ENCODE measurements at regions not wholly inside any gene's neighbourhood (a gene's known extent, or its start where the extent isn't known, plus 50 kb on each side); places are given as distances from the start of the nearest gene placed in this dataset.

DNA sequence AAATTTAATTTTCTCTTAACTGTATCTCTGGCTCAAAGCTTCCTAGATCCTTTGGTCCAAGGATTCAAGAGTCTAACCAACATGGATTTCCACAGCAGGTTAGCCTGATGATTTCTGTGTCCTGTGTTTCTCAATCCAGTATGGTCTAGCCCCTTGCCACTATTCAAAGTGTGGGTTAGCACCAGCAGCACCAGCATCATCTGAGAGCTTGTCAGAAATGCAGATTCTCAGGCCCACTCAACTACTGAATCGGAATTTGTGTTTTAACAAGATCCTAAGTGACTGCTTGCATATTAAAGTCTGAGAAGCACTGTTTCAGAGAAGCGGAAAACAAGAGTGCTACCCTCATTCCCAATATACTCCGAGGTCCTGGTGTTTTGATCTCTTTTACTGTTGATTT lies 133.8 kb upstream of the PRDM1 start:
- BruUV-seq (replicated peaks), result no TSS peak
- H3K9me3 ChIP-seq (replicated peaks; ENCODE audit: control insufficient read depth, insufficient read depth, low read length), result no peaks in the 10 kb centered on the region
- H3K4me3 ChIP-seq (replicated peaks in 1 of 3; ENCODE audit: insufficient read depth in 1 of 3, low read depth in 1 of 3, low read length in 3 of 3), result no peak overlapping the region
- CTCF ChIA-PET, result no interaction called here
- intact Hi-C loops (cut with micrococcal nuclease) (no loop called here), dilution Hi-C loops (cut with MboI; ENCODE audit: extremely low pct_ligation_motif_present, low sequenced_read_pairs) (no loop called here)
- H3K27ac ChIP-seq (ENCODE audit: insufficient read depth, low read depth, low read length), result no peak overlapping the region
- H3K27me3 ChIP-seq (ENCODE audit: control insufficient read depth in 2 of 2, insufficient read depth in 2 of 2, low read length in 2 of 2), result no peaks in the 10 kb centered on the region
- H3K4me1 ChIP-seq (ENCODE audit: control insufficient read depth, extremely low read depth, insufficient read depth, low read length), result no peaks in the 10 kb centered on the region
- POLR2A ChIA-PET, result no interaction called here
- DNase-seq (ENCODE audit: low read depth, low spot score) (no peak), FAIRE-seq (no peak)
- H3K9me1 ChIP-seq (replicated peaks; ENCODE audit: control insufficient read depth, extremely low read depth, insufficient read depth, low read length), result no peaks in the 10 kb centered on the region
- no peak overlapping the region for H3K9ac ChIP-seq (replicated peaks; ENCODE audit: extremely low read depth, insufficient read depth, low read length)
- H3K79me2 ChIP-seq (ENCODE audit: control insufficient read depth, insufficient read depth, low read length), result no peaks in the 10 kb centered on the region
- H3K36me3 ChIP-seq (ENCODE audit: control insufficient read depth in 2 of 2, extremely low read depth in 1 of 2, insufficient read depth in 2 of 2, low read length in 2 of 2), result no peaks in the 10 kb centered on the region
- no peak overlapping the region for H2AFZ ChIP-seq (ENCODE audit: low read depth, low read length)
- TF ChIP-seq POLR2AphosphoS5 (IDR thresholded peaks at IDR 0.05; ENCODE audit: insufficient read depth, low read depth, low read length) (no peak), MYC (IDR thresholded peaks at IDR 0.05; ENCODE audit: low read depth, low read length) (no peak), JUN (IDR thresholded peaks at IDR 0.05; ENCODE audit: borderline replicate concordance, insufficient read depth, insufficient read length, low read depth) (no peak), FOS (IDR thresholded peaks at IDR 0.05; ENCODE audit: borderline replicate concordance, insufficient read depth, low read length) (no peak), GATA2 (IDR thresholded peaks at IDR 0.05; ENCODE audit: insufficient read depth, insufficient read length, low read depth, low read length) (no peak), POLR2A (IDR thresholded peaks at IDR 0.05; ENCODE audit: low read depth, low read length) (no peak), EZH2 (IDR thresholded peaks at IDR 0.05; ENCODE audit: borderline replicate concordance, low read depth, low read length, severe bottlenecking) (no peak)
- TF ChIP-seq, protein P1, sequence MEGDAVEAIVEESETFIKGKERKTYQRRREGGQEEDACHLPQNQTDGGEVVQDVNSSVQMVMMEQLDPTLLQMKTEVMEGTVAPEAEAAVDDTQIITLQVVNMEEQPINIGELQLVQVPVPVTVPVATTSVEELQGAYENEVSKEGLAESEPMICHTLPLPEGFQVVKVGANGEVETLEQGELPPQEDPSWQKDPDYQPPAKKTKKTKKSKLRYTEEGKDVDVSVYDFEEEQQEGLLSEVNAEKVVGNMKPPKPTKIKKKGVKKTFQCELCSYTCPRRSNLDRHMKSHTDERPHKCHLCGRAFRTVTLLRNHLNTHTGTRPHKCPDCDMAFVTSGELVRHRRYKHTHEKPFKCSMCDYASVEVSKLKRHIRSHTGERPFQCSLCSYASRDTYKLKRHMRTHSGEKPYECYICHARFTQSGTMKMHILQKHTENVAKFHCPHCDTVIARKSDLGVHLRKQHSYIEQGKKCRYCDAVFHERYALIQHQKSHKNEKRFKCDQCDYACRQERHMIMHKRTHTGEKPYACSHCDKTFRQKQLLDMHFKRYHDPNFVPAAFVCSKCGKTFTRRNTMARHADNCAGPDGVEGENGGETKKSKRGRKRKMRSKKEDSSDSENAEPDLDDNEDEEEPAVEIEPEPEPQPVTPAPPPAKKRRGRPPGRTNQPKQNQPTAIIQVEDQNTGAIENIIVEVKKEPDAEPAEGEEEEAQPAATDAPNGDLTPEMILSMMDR (IDR thresholded peaks at IDR 0.05; ENCODE audit: extremely low read depth in 1 of 2, insufficient read depth in 1 of 2, low read depth in 1 of 2, low read length in 2 of 2), result no peak
- TF ChIP-seq, protein P2, sequence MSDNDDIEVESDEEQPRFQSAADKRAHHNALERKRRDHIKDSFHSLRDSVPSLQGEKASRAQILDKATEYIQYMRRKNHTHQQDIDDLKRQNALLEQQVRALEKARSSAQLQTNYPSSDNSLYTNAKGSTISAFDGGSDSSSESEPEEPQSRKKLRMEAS (IDR thresholded peaks at IDR 0.05; ENCODE audit: insufficient read depth, insufficient read length), result no peak
- no peaks in the 10 kb centered on the region for H4K20me1 ChIP-seq (replicated peaks; ENCODE audit: control insufficient read depth, extremely low read depth, insufficient read depth, low read length)
- H3K4me2 ChIP-seq (ENCODE audit: insufficient read depth, low read length), result no peak overlapping the region
